Astrocyte of the cerebellum (primary cell): ENCODE measurements at regions not wholly inside any gene's neighbourhood (a gene's known extent, or its start where the extent isn't known, plus 50 kb on each side); places are given as distances from the start of the nearest gene placed in this dataset.

Experiments
- DNase-seq: peaks from one replicate; pipeline ENCODE4 v3.0.0-alpha.2; 2011; ENCODE audit warnings: low read depth
- H3K4me3 ChIP-seq: 2 replicates; pipeline ENCODE4 v1.5.1; 2011; ENCODE audit warnings: mild to moderate bottlenecking, low read depth, low read length, moderate library complexity
- CTCF ChIP-seq: IDR thresholded peaks from 2 replicates; pipeline ENCODE4 v1.5.1; 2012; ENCODE audit warnings: low read length, low read depth, moderate library complexity, mild to moderate bottlenecking; ENCODE audit errors: missing control alignments
- in situ Hi-C: cut with HindIII; loops from 2 replicates; pipeline ENCODE4 v1.10.0; 2017; ENCODE audit warnings: low sequenced_read_pairs

- no peak overlapping the region for H3K4me3 ChIP-seq
- no peak for TF ChIP-seq CTCF
- no peak for DNase-seq
- in situ Hi-C loops = no loop called here
Observed at GRCh38 chrX:6980981-6981380, 166.5 kb upstream of the STS start.

- DNase-seq = no peak
- H3K4me3 ChIP-seq = no peak overlapping the region
- in situ Hi-C loops = no loop called here
- no peak for TF ChIP-seq CTCF
Observed at GRCh38 chrX:6968231-6968630, 179.3 kb upstream of the STS start.

- in situ Hi-C loops = no loop called here
- no peak for TF ChIP-seq CTCF
- no peak overlapping the region for H3K4me3 ChIP-seq
- DNase-seq = no peak
Observed at GRCh38 chrX:6965729-6966128, 181.8 kb upstream of the STS start.

- no peak for TF ChIP-seq CTCF
- H3K4me3 ChIP-seq = no peak overlapping the region
- in situ Hi-C loops = no loop called here
- DNase-seq = no peak
Observed at GRCh38 chrX:6962006-6962355, 185.5 kb upstream of the STS start.

GRCh38 chrX:6961286-6962005, 186.1 kb upstream of the STS start:
- TF ChIP-seq CTCF = no peak
- in situ Hi-C loops = no loop called here
- no peak for DNase-seq

GRCh38 chrX:6959006-6959405, 188.5 kb upstream of the STS start:
- no peak for TF ChIP-seq CTCF
- in situ Hi-C loops = no loop called here
- no peak for DNase-seq
- no peak overlapping the region for H3K4me3 ChIP-seq

More at GRCh38 chrX:6961286-6962005, 186.1 kb upstream of the STS start:
- no peak overlapping the region for H3K4me3 ChIP-seq

GRCh38 chrX:6954836-6955235, 192.7 kb upstream of the STS start:
- no peak for TF ChIP-seq CTCF
- in situ Hi-C loops = no loop called here
- no peak for DNase-seq

More at GRCh38 chrX:6954836-6955235, 192.7 kb upstream of the STS start:
- H3K4me3 ChIP-seq = no peak overlapping the region
